Astrocyte of the cerebellum (primary cell): ENCODE measurements at regions not wholly inside any gene's neighbourhood (a gene's known extent, or its start where the extent isn't known, plus 50 kb on each side); places are given as distances from the start of the nearest gene placed in this dataset.

Experiments used
- DNase-seq: peaks from one replicate; pipeline ENCODE4 v3.0.0-alpha.2; 2011; ENCODE audit warnings: low read depth
- H3K4me3 ChIP-seq: 2 replicates; pipeline ENCODE4 v1.5.1; 2011; ENCODE audit warnings: mild to moderate bottlenecking, low read depth, low read length, moderate library complexity
- in situ Hi-C: cut with HindIII; loops from 2 replicates; pipeline ENCODE4 v1.10.0; 2017; ENCODE audit warnings: low sequenced_read_pairs
- TF ChIP-seq, protein P1 (sequence below): IDR thresholded peaks from 2 replicates; pipeline ENCODE4 v1.5.1; 2012; ENCODE audit warnings: low read length, low read depth, moderate library complexity, mild to moderate bottlenecking; ENCODE audit errors: missing control alignments

DNA sequence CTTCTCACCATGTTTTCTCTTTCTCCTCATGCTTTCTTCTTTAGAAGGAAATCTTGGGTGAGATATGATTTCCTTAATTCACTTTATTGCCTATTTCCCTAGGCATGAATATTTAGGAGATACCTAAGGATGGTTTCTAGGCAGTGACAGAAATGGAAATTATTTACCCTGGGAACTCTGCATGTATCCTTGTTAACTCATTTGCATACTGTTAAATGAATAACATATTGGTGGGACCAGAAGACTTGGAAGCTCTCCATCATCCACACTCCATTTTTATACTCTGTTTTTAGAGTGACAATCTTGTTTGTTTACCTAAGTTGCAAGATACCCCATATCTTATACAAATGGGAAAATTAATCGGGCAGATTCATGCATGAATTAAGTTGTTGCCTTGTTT lies 285.7 kb downstream of the RNF144B start:
- no peak for DNase-seq
- TF ChIP-seq, protein P1, sequence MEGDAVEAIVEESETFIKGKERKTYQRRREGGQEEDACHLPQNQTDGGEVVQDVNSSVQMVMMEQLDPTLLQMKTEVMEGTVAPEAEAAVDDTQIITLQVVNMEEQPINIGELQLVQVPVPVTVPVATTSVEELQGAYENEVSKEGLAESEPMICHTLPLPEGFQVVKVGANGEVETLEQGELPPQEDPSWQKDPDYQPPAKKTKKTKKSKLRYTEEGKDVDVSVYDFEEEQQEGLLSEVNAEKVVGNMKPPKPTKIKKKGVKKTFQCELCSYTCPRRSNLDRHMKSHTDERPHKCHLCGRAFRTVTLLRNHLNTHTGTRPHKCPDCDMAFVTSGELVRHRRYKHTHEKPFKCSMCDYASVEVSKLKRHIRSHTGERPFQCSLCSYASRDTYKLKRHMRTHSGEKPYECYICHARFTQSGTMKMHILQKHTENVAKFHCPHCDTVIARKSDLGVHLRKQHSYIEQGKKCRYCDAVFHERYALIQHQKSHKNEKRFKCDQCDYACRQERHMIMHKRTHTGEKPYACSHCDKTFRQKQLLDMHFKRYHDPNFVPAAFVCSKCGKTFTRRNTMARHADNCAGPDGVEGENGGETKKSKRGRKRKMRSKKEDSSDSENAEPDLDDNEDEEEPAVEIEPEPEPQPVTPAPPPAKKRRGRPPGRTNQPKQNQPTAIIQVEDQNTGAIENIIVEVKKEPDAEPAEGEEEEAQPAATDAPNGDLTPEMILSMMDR: no peak
- in situ Hi-C loops: no loop called here
- H3K4me3 ChIP-seq: no peak overlapping the region

DNA sequence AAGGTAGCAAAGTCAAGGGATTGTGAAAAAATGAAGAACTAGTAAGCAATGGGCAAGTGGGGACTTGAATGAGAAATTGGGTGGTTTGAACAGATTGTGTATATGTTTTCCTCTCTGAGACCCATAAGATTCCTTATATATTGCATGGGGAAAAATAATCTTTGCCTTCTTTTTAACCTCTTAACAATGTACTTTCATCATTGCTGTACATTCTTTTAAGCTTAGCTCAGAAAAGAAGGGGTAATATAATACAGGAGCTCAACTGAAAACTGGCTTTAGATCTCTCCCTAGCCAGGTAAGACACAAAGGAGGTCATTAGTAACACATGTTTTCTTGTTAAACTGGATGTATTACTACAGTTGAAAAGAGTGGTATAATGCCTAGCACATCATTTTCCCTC lies 287.2 kb downstream of the RNF144B start:
- no peak overlapping the region for H3K4me3 ChIP-seq
- in situ Hi-C loops: no loop called here
- TF ChIP-seq, protein P1: no peak
- DNase-seq: no peak

DNA sequence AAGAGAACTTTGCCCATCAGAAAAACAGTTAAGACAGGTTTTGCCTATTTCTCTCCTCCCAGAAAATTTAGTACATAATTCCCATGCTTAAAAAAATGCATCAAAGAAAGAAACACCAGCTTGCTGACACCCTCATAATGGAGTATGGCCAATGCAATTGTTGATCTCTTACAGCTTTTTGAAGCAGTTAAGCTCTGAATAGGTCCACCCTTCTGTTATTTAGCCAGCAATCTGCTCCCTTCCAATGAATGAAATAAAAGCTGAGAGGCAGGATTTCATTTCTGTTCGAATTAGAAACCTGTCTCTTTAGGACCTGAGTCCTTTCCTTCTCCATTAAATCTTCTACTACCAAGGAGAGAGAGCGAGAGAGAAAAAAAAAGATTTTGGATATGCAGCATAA lies 288.7 kb downstream of the RNF144B start:
- TF ChIP-seq, protein P1: no peak
- in situ Hi-C loops: no loop called here
- no peak for DNase-seq
- no peak overlapping the region for H3K4me3 ChIP-seq

DNA sequence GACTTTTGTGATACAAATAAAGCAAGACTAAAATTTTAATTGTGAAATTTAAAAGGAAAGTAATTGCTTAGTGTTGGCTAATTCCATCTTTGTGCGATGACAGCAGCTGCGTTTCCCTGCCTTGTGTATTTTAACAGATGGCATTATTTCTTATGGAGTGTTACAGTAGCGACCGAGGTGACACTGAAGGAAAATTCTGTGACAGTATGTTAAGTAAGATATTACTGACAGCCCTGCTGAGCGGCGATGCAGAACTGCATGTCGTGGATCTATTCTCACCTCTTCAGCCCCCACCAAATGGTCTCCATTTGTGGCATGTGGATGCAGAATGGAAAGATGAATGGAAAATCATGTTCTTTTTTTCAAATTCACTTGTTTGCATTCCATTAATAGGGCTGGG lies 289.4 kb downstream of the RNF144B start:
- in situ Hi-C loops: no loop called here
- TF ChIP-seq, protein P1: no peak
- DNase-seq: no peak
- no peak overlapping the region for H3K4me3 ChIP-seq

DNA sequence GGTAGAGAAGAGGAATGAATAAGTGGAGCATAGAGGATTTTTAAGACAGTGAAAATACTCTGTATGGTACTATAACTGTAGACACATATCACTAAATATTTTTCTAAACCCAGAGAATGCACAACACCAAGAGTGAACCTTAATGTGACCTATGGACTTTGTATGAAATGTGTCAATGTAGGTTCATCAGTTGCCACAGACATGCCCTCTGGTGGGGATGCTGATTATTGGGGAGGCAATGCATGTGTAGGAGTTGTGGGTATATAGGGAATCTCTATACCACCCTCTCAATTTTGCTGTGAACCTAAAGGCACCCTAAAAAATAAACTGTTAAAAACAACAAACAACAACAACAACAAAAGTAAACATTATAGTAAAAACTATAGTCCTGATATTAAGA lies 293.7 kb downstream of the RNF144B start:
- no peak for DNase-seq
- TF ChIP-seq, protein P1: no peak
- in situ Hi-C loops: no loop called here
- H3K4me3 ChIP-seq: no peak overlapping the region

DNA sequence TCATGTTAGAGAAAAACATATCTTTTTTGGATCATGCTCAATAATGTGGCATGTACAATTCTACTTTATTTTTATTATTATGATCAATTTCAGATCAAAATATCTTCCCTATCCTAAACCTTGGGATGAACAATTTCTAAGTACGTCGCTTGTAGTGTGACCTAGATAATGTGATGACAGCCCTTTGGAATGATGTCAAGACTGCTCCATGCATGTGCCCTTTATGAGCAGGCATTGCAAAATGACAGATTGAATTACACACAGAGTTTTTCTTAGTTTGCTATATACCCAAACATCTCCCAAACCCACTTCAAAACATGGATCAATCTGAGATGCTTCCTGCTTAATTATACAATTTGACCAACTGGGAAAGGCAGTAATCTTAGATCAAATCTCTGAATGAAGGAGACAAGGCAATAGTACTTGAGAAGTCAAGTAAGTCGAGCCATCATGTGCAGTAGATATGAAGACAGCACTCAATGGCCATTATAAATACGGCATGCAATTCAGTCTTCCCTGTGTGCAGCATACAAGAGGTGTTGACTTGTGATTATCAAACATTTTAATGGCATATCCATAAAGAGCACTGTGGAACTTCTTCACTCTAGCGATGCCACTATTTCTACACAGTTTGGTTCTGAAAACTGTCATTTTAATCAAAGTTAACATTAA lies 294.8 kb downstream of the RNF144B start:
- in situ Hi-C loops: no loop called here
- no peak overlapping the region for H3K4me3 ChIP-seq
- TF ChIP-seq, protein P1: no peak
- no peak for DNase-seq
